NCI-H226 (cell line): ENCODE measurements at regions not wholly inside any gene's neighbourhood (a gene's known extent, or its start where the extent isn't known, plus 50 kb on each side); places are given as distances from the start of the nearest gene placed in this dataset.

ENCODE experiments used
- DNase-seq: peaks from one replicate; pipeline ENCODE4 v3.0.0-alpha.2; 2015

DNA sequence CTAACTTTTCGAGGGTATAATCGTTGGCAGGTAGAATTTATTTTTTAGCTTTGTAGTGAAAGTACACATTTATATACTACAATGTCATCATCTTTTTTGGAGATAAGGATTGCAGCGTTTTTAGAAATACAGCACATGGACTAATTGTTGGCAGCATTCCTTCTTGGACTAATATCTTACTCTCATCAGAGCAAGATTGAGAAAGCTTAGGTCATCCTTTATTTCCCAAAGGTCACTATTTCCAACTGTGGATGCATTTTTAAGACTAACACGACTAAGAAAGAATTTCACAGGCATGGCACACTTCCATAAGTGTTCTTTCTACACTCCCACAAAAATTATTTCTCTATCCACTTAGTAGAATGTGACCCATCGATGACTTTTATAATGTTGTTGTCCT lies 732.3 kb downstream of the NCAM2 start:
- peak; percentile 49 for DNase-seq

GRCh38 chr21:21731626-21732025 lies 733.4 kb downstream of the NCAM2 start:
- no peak for DNase-seq

DNA sequence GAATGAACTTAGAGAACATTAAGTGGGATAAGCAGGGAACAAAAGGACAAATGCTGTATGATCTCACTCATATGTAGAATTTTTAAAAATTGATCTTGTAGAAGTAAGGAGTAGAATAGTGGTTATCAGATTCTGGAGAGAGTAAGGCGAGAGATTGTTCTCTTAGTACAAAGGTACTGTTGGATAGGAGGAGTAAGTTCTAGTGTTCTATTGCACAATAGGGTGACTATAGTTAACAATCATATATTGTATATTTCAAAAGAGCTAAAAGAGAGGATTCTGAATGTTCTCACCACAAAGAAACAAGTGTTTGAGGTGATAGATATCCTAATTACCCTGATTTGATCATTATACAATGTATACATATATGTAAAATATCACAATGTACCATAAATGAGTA lies 735.9 kb downstream of the NCAM2 start:
- DNase-seq: no peak

DNA sequence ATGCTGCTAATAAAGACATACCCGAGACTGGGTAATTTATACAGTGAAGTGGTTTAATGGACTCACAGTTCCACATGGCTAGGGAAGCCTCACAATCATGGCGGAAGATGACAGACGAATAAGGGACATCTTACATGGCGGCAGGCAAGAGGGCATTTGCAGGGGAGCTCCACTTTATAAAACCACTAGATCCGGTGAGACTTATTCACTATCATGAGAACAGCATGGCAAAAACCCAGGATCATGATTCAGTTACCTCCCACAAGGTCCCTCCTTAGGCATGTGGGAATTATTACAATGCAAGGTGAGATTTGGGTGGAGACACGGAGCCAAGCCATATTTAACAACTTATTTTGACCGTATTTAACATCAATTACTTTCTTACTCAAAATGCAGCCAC lies 739.0 kb downstream of the NCAM2 start:
- no peak for DNase-seq

DNA sequence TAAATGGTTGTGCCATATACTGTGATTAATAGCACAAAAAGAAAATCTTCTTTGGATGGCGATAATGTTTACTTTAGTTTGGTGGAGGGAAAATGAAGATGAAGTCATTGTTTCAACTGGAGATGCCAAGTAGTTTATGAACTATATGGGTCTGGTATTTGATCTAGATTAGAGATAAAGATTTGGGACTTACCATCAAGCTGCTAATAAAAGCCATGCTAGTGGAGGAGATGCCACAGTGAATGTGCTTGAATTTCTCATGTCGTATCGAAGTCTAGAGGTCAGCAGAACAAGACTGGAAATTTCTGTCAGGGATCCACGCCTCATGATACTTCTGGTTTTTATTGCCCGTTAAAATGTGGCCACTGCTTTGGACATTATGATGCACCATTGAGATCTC lies 742.0 kb downstream of the NCAM2 start:
- DNase-seq: no peak

- no peak for DNase-seq
Observed at GRCh38 chr21:21750124-21750825, 752.1 kb downstream of the NCAM2 start.

- no peak for DNase-seq
Observed at GRCh38 chr21:21751286-21751685, 753.1 kb downstream of the NCAM2 start.

GRCh38 chr21:21762855-21763254 lies 764.6 kb downstream of the NCAM2 start:
- DNase-seq: no peak

DNA sequence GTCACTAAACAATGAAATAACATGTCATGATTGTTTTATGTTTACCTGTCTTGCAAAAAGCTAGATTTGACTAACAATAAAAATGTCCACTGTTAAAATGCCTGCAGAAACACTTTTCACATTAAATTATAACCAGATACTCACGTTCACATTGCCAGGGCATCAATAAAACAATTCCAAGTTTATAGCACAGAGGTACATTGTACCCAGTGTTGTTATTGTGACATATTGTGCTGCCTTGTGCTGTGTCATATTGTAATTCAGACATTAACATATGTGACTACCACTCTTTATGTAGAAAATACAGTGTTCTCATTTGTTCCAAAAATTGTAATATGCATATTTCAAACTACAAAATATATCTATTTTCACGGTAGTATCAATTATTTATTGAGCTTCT lies 766.1 kb downstream of the NCAM2 start:
- no peak for DNase-seq

- no peak for DNase-seq
Observed at GRCh38 chr21:21767276-21767675, 769.1 kb downstream of the NCAM2 start.

DNA sequence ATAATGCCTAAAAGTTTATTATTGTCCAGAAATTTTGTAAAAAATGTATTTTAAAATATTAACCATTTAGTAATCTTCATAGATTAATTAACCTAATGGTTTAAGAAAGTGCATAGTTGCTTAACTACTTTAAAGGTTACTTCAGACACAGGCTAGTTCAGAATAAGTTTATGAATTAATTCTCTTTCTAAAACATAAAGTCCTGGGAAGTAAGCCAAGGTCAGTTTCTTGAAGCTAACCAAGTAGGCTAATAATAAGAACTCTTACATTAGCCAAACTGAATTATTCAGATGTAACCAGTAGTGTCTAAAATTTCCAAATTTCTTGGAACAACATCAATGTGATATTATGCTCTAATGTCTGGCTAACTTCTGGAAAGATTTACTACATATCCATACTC lies 790.4 kb downstream of the NCAM2 start:
- no peak for DNase-seq

DNA sequence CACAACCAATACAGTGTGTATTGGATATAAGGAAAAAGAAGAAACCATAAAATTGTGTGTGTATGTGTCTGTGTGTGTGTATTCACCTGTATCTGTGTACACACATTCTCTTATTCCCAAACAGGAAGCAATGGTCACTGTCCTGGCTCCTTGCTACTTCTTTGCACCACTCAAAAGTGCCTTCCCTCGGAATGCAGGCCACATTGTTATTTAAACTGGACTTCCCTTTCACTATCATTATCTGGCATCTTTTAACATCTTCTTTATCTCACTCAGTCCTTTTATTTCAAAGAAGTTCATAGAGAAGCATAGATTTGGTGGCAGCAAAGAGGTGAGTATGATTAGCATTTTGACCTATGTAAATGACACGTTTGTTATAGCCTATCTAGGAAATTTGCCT lies 803.7 kb downstream of the NCAM2 start:
- no peak for DNase-seq

DNA sequence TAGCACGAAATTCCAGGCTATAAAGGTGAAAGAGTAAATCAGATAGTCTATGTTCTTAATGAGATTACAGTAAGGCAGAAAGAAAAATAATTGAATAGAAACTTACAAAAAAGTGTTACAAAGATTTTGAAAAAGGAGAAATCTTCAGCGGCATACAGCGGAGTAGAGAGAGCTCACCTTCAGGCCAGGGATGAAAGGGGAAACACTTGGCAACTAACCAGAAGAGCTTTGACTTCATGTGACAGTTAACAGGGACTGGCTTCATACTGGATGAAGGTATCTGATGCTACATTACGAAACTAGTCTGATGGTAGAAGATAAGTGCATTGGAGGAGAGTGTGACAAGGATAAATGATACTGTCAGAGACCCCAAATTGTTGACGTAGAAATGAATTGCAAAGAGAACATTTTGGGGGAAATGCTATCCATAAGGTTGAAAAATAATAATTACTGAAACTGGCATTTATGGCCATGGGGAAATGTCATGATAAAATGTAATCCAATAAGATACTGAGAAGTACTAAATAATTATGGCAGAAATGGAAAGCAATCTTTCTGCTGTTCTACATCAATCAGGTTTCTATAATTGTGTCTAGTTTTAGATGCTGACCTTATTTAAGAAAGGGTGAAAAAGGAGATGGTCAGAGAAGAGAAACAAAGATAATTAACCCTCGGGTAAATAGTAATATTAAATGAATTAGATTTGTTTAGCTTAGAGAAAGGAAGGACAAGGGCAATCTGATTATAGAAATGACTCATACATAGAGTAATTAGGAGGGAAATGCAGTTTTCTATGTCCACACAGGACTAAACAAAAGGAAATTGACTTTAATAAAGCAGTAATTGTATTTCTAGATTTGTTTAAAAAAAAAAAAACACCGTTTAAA lies 808.7 kb downstream of the NCAM2 start:
- no peak for DNase-seq

GRCh38 chr21:21807598-21807903 lies 809.3 kb downstream of the NCAM2 start:
- DNase-seq: no peak

- DNase-seq: no peak
Observed at GRCh38 chr21:21813289-21813688, 815.1 kb downstream of the NCAM2 start.

GRCh38 chr21:21813934-21814333 lies 815.7 kb downstream of the NCAM2 start:
- DNase-seq: no peak

DNA sequence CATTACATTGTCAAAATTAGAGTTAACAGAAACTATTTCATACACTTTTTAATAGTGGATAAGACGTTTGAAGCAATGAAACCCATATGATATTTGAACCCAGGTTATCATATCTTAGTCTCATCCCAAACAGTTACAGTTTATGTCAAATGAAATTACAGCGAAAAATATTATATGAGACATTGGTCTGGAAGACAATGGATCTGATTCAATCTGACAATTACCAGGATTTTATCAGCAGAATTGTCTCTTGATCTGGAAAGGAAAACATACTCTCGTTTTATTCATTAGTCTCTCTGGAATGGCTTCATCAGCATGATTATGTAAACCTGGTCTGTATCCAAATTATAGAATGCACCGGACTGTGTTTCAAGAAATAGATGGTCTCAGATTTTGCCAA lies 818.6 kb downstream of the NCAM2 start:
- no peak for DNase-seq

GRCh38 chr21:21818898-21819297 lies 820.7 kb downstream of the NCAM2 start:
- no peak for DNase-seq

DNA sequence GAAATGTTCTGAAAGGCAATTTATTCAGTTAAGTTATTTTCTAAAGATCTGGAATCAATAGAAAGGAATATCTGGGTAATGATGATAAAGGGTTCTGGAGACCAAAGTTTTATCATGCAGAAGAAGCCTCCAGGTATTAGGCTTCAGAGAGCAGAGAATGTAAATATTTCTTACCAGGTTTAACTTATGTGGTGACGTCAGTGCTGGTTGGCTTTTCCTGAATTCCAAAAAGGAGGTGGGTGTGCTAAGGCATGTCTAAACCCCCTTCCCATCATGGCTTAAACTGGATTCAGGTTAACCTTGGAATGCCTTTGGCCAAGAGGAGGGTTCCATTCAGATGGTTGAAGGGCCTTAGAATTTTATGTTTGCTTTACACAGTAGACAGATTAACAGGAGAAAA lies 829.9 kb downstream of the NCAM2 start:
- no peak for DNase-seq

DNA sequence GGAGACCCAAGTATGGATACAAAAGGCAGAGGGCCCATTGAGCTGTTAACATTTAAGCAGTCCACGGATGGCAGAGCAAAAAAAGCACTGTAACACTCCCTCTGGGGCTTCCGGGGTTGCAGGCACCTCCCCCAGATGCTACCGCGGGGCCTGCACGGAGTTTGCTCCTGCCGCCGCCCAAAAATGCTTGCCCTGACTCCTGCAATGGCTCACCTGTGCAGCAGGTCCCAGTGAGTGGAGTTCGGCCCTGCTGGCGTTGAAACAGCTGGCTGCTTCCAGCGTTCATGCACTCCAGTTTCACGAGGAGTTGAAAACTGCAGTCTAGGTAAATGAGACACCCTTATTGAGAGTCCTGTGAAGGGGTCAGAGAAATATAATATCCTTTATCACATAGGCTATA lies 832.8 kb downstream of the NCAM2 start:
- no peak for DNase-seq

DNA sequence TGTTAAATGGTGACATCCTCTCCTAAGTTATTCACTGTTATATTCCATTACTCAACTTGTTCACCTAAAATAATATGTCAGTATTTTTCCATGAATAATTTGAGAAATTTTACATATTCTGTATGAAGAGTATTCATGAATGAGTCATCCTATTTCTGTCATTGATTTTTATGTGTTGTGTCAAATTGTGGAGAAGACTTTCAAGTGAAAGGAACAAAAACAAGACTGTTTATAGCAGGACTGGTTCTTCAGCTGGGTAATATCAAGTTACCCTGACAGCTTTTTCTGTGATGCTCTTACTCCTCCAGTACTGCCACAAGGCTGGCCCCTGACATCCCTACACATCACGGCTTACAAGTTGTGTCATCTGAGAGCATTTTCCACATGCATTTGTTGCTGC lies 847.7 kb downstream of the NCAM2 start:
- DNase-seq: no peak

GRCh38 chr21:21851205-21851604 lies 853.0 kb downstream of the NCAM2 start:
- DNase-seq: no peak

GRCh38 chr21:21851657-21852056 lies 853.4 kb downstream of the NCAM2 start:
- no peak for DNase-seq

DNA sequence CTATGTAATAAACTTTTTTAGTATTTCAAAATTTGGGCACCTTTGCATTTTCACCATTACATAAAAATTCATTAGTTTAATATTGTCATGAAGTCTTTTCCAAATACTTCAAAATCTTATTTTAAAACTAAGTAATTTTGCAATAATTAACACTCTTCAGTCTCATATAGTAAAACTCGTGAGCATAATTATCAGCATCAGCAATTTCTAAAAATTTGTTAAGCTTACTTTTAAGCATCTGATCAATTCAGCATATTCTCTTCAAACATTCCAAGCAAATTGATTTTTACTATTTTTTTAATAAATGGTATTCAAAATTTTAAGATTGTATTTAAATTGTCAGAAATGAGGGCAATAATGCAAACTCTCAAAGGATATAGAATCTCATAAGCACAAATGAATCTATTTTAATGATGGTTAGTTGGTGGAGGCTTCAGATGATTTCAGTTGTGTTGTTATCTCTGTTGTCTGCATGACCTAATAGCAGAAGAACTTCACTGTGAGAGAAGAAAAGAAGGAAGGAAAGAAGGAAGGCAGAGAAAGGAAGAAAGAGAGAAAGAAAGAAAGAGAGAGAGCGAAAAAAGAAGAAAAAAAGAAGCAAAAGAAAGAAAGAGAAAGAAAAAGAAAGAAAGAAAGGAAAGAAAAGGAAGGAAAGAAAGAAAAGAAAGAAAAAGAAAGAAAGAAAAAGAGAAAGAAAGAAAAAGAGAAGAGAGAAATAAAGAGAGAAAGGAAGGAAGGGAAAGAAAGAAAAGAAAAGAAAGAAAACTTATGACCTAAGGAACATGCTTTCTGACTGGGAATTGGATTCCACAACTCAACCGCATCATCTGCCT lies 860.5 kb downstream of the NCAM2 start:
- no peak for DNase-seq
